B cell (primary cell): ENCODE measurements at regions not wholly inside any gene's neighbourhood (a gene's known extent, or its start where the extent isn't known, plus 50 kb on each side); places are given as distances from the start of the nearest gene placed in this dataset.

Source experiments
- CTCF ChIP-seq: fragments of 200-600 bp; IDR thresholded peaks from one replicate; pipeline ENCODE4 v1.8.0; 2022; ENCODE audit warnings: antibody characterized with exemption, mild to moderate bottlenecking
- EZH2 ChIP-seq: IDR thresholded peaks from 2 replicates; pipeline ENCODE4 v1.6.1; 2012; ENCODE audit warnings: borderline replicate concordance, low read depth, mild to moderate bottlenecking, moderate library complexity, low read length; ENCODE audit not compliant: insufficient read depth, poor library complexity, severe bottlenecking

GRCh38 chr21:22174746-22175145 is 1176.5 kb downstream of the NCAM2 start:
- no peak for TF ChIP-seq CTCF
- no peak for TF ChIP-seq EZH2
